GM12874 (cell line): ENCODE measurements at regions not wholly inside any gene's neighbourhood (a gene's known extent, or its start where the extent isn't known, plus 50 kb on each side); places are given as distances from the start of the nearest gene placed in this dataset.

Experiments used
- TF ChIP-seq, protein P1 (sequence below): IDR thresholded peaks from 2 replicates; pipeline ENCODE4 v1.5.1; 2011; ENCODE audit warnings: low read depth, mild to moderate bottlenecking, control low read depth, low read length, moderate library complexity; ENCODE audit not compliant: insufficient read depth

DNA sequence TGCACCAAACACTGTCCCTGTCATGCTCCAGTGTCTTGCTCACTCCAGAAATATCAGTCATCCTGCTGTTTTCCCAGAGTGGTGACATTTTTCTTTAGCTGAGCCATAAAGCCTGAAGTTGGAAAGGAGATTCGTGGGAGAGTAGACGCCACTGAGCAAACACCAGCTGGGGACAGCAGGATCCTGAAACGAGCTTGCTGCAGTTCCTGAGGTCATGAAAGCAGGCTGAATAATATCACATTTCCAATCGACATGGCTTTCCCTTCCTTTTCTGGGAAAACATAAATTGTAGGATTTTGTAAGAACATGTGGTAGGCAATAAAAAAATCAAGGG lies 276.4 kb downstream of the CDCA7 start:
- TF ChIP-seq, protein P1, sequence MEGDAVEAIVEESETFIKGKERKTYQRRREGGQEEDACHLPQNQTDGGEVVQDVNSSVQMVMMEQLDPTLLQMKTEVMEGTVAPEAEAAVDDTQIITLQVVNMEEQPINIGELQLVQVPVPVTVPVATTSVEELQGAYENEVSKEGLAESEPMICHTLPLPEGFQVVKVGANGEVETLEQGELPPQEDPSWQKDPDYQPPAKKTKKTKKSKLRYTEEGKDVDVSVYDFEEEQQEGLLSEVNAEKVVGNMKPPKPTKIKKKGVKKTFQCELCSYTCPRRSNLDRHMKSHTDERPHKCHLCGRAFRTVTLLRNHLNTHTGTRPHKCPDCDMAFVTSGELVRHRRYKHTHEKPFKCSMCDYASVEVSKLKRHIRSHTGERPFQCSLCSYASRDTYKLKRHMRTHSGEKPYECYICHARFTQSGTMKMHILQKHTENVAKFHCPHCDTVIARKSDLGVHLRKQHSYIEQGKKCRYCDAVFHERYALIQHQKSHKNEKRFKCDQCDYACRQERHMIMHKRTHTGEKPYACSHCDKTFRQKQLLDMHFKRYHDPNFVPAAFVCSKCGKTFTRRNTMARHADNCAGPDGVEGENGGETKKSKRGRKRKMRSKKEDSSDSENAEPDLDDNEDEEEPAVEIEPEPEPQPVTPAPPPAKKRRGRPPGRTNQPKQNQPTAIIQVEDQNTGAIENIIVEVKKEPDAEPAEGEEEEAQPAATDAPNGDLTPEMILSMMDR: no peak

DNA sequence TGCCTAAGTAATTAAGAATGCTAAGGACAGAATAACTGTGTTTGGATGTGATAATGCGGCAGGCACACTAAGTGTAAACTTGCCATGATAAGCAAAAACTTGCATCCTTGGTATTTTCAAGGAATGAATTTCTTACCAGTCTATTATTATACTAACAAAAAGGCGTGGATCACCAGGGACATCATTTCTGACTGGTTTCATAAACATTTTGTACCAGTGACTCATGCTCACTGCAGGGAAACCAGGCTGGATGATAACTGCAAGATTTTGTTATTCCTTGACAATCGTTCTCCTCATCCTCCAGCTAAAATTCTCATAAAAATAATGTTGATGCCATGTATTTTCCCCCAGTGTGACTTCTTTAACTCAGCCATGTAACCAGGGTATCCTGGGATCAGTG lies 289.5 kb downstream of the CDCA7 start:
- TF ChIP-seq, protein P1: no peak

DNA sequence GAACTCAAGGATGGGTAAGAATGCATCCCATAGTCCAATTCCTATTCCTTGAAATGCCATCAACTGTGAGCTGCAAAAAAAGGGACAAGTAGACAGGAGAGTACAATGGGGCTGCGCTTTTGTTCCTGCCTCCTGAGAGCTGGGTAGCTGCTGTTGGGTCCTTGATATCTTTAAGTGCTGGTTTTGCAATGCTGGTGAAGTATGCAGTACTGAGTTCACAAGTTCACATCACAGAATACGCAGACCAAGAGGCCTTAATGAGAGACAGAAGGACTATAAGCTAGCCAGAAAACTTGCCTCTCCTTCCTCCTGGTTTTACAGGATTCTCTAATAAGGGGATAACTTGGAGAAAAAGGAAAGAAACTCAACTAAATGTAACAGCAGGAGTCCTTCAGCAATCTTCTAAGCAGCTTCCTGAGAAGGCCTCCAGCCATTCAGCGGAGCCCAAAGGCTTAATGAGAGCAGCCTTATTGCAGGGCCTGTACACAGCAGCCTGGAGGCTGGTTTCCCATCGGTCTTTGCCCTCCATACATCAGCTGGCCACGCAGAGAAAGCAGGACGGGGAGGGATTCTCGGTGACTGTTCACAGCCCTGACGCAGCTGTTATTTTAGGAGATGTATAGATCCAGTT lies 293.1 kb downstream of the CDCA7 start:
- TF ChIP-seq, protein P1: no peak

DNA sequence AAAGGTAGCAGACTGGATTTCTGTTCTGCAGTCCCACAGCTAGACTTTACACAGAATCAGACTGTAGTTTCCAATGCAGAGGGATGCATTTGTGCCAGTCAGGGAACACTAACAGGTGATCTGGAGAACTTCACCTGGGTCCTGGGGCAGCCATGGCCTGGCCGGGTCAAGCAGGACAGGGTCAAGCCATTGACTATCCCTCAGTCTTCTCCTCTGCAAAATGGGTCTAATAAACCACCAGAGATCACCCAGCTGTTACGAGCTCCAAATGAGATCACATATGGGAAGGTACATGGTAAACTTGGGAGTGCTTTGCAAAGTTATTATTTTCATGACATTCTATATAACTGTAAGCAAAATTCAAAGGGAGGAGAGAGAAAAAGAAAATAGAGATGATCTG lies 294.1 kb downstream of the CDCA7 start:
- TF ChIP-seq, protein P1: no peak

- TF ChIP-seq, protein P1: no peak
Observed at GRCh38 chr2:173649527-173650219, 295.0 kb downstream of the CDCA7 start.

GRCh38 chr2:173651891-173652290 lies 297.2 kb downstream of the CDCA7 start:
- TF ChIP-seq, protein P1: no peak

GRCh38 chr2:173652311-173652710 lies 297.6 kb downstream of the CDCA7 start:
- TF ChIP-seq, protein P1: no peak
